ENCODE measurements at regions not wholly inside any gene's neighbourhood (a gene's known extent, or its start where the extent isn't known, plus 50 kb on each side); places are given as distances from the start of the nearest gene placed in this dataset.

GRCh38 chr2:56898986-56899385 is 715.2 kb downstream of the CCDC85A start:
- Histone ChIP-seq H3K14ac (ENCODE audit: insufficient read length) (no peak overlapping the region), H2AK5ac (ENCODE audit: low read depth, low read length) (no peak overlapping the region), H2BK12ac (ENCODE audit: low read depth, low read length) (no peak overlapping the region), H3K4me3 (ENCODE audit: extremely low read depth in 1 of 4, insufficient read depth in 2 of 4, low read depth in 3 of 4, low read length in 4 of 4) (no peak overlapping the region), H2BK120ac (replicated peaks; ENCODE audit: low read depth, low read length) (no peak overlapping the region), H3K23me2 (ENCODE audit: low read depth, low read length) (no peaks in the 10 kb centered on the region; the same call in 1 of the 2 replicates), H4K91ac (replicated peaks; ENCODE audit: insufficient read length, low read length) (no peak overlapping the region), H3K23ac (ENCODE audit: insufficient read length) (no peak overlapping the region), H3K9ac (replicated peaks in 1 of 4; ENCODE audit: extremely low read depth in 1 of 4, low read depth in 3 of 4, low read length in 3 of 4) (no peak overlapping the region), H2BK20ac (ENCODE audit: low read length) (no peak overlapping the region), H3K79me2 (ENCODE audit: control insufficient read depth in 1 of 2, insufficient read depth in 2 of 2, low read length in 2 of 2) (no peaks in the 10 kb centered on the region), H3K4ac (replicated peaks; ENCODE audit: insufficient read length, low read depth, low read length) (no peak overlapping the region), H3K27ac (ENCODE audit: low read depth, low read length) (no peak overlapping the region), H3K4me1 (replicated peaks in 1 of 4; ENCODE audit: control insufficient read depth in 3 of 4, insufficient read depth in 4 of 4, low read length in 3 of 4) (no peaks in the 10 kb centered on the region), H3K27me3 (replicated peaks in 1 of 4; ENCODE audit: control insufficient read depth in 3 of 4, extremely low read depth in 1 of 4, insufficient read depth in 3 of 4, low read length in 3 of 4) (no peaks in the 10 kb centered on the region), H3K36me3 (ENCODE audit: control insufficient read depth in 2 of 4, insufficient read depth in 4 of 4, low read length in 3 of 4) (no peaks in the 10 kb centered on the region), H3K4me2 (ENCODE audit: insufficient read depth in 1 of 2, low read depth in 2 of 2, low read length in 2 of 2) (no peak overlapping the region), H4K20me1 (replicated peaks in 1 of 2; ENCODE audit: control insufficient read depth in 1 of 2, insufficient read depth in 2 of 2, low read length in 2 of 2) (no peaks in the 10 kb centered on the region), H2BK15ac (ENCODE audit: low read length) (no peak overlapping the region), H3K9me3 (ENCODE audit: insufficient read depth in 2 of 2, low read depth in 1 of 2, low read length in 1 of 2) (no peaks in the 10 kb centered on the region), H3K56ac (replicated peaks; ENCODE audit: insufficient read length, low read depth, low read length) (no peak overlapping the region), H3K18ac (ENCODE audit: extremely low read depth, low read length) (no peak overlapping the region), H2BK5ac (ENCODE audit: low read depth, low read length) (no peak overlapping the region), H4K5ac (ENCODE audit: insufficient read length, low read depth, low read length) (no peak overlapping the region), H4K8ac (ENCODE audit: extremely low read depth, insufficient read depth, low read length) (no peak overlapping the region), H2AFZ (ENCODE audit: low read length) (no peak overlapping the region), H3K79me1 (ENCODE audit: low read depth, low read length) (no peaks in the 10 kb centered on the region)
- FAIRE-seq: no peak
- ChIA-PET CTCF (ENCODE audit: partially characterized antibody) (no interaction called here), POLR2A (ENCODE audit: partially characterized antibody) (no interaction called here)
- WGBS, 2 experiments (ENCODE audit: extremely low coverage in 1 of 2, insufficient coverage in 1 of 2, insufficient read length in 1 of 2, insufficient replicate concordance in 2 of 2, low coverage in 1 of 2, low lambda C conversion rate in 2 of 2, missing lambda C conversion rate in 1 of 2): 94% methylated on average over 1 of the region's 1 CpG; no CpG with 5 or more reads in 1 of the 2 experiments
- DNase-seq (ENCODE audit: low read depth in 1 of 2, low spot score in 2 of 2): no peak
- TF ChIP-seq TCF12 (IDR thresholded peaks at IDR 0.05; ENCODE audit: low read depth, low read length) (no peak), ZNF274 (IDR thresholded peaks at IDR 0.05; ENCODE audit: borderline replicate concordance, extremely low read depth, low read length) (no peak), KDM4A (IDR thresholded peaks at IDR 0.05; ENCODE audit: low read depth, low read length, severe bottlenecking) (no peak), CTCF (IDR thresholded peaks at IDR 0.05; ENCODE audit: control extremely low read depth in 1 of 3, insufficient read depth in 1 of 3, low read depth in 1 of 3, low read length in 3 of 3) (no peak), CBX5 (IDR thresholded peaks at IDR 0.05; ENCODE audit: low read depth, low read length) (no peak), ASH2L (IDR thresholded peaks at IDR 0.05; ENCODE audit: low read length) (no peak), JUND (IDR thresholded peaks at IDR 0.05; ENCODE audit: low read length) (no peak)

All from H1 (cell line).